ENCODE measurements at regions not wholly inside any gene's neighbourhood (a gene's known extent, or its start where the extent isn't known, plus 50 kb on each side); places are given as distances from the start of the nearest gene placed in this dataset.

DNA sequence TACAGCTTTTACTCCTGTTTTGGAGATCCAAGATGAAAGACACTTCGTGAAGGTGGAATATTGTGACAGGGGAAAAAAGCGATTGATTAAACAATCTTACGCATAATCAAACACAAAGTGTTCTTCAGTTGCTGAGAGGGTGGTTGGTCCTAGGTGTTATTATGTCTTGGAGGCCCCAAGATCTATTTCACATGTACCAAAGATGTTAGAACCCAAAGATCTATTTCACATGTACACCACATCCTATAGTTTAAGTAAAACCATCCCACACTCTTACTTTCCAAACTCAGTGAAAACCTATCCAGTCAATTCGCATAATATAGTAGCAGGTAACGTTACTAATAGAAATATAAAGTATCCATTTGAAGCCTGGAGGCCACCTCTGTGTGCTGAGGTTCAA is 242.6 kb upstream of the MAF start:
- Histone ChIP-seq H3K4me3 (replicated peaks in 1 of 3; ENCODE audit: insufficient read depth in 1 of 3, low read depth in 1 of 3, low read length in 3 of 3) (no peak overlapping the region), H3K9me1 (replicated peaks; ENCODE audit: control insufficient read depth, extremely low read depth, insufficient read depth, low read length) (no peaks in the 10 kb centered on the region), H2AFZ (ENCODE audit: low read depth, low read length) (no peak overlapping the region), H3K9ac (replicated peaks; ENCODE audit: extremely low read depth, insufficient read depth, low read length) (no peak overlapping the region), H3K9me3 (replicated peaks; ENCODE audit: control insufficient read depth, insufficient read depth, low read length) (peaks cover 4% of the 10 kb centered on the region), H4K20me1 (replicated peaks; ENCODE audit: control insufficient read depth, extremely low read depth, insufficient read depth, low read length) (no peaks in the 10 kb centered on the region), H3K27me3 (ENCODE audit: control insufficient read depth in 2 of 2, insufficient read depth in 2 of 2, low read length in 2 of 2) (no peaks in the 10 kb centered on the region), H3K27ac (ENCODE audit: insufficient read depth, low read depth, low read length) (no peak overlapping the region), H3K36me3 (ENCODE audit: control insufficient read depth in 2 of 2, extremely low read depth in 1 of 2, insufficient read depth in 2 of 2, low read length in 2 of 2) (no peaks in the 10 kb centered on the region), H3K4me2 (ENCODE audit: insufficient read depth, low read length) (no peak overlapping the region), H3K79me2 (ENCODE audit: control insufficient read depth, insufficient read depth, low read length) (no peaks in the 10 kb centered on the region), H3K4me1 (ENCODE audit: control insufficient read depth, extremely low read depth, insufficient read depth, low read length) (no peaks in the 10 kb centered on the region)
- dilution Hi-C loops (cut with MboI; ENCODE audit: extremely low pct_ligation_motif_present, low sequenced_read_pairs) (no loop called here), intact Hi-C loops (cut with micrococcal nuclease) (no loop called here)
- BruUV-seq (replicated peaks), result no TSS peak
- no peak for DNase-seq (ENCODE audit: low read depth, low spot score)
- no peak for FAIRE-seq
- POLR2A ChIA-PET, result no interaction called here
- CTCF ChIA-PET, result no interaction called here
- no peak for TF ChIP-seq POLR2A (IDR thresholded peaks at IDR 0.05; ENCODE audit: low read depth, low read length)
- no peak for TF ChIP-seq JUN (IDR thresholded peaks at IDR 0.05; ENCODE audit: borderline replicate concordance, insufficient read depth, insufficient read length, low read depth)
- TF ChIP-seq POLR2AphosphoS5 (IDR thresholded peaks at IDR 0.05; ENCODE audit: insufficient read depth, low read depth, low read length), result no peak
- TF ChIP-seq, protein P1, sequence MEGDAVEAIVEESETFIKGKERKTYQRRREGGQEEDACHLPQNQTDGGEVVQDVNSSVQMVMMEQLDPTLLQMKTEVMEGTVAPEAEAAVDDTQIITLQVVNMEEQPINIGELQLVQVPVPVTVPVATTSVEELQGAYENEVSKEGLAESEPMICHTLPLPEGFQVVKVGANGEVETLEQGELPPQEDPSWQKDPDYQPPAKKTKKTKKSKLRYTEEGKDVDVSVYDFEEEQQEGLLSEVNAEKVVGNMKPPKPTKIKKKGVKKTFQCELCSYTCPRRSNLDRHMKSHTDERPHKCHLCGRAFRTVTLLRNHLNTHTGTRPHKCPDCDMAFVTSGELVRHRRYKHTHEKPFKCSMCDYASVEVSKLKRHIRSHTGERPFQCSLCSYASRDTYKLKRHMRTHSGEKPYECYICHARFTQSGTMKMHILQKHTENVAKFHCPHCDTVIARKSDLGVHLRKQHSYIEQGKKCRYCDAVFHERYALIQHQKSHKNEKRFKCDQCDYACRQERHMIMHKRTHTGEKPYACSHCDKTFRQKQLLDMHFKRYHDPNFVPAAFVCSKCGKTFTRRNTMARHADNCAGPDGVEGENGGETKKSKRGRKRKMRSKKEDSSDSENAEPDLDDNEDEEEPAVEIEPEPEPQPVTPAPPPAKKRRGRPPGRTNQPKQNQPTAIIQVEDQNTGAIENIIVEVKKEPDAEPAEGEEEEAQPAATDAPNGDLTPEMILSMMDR (IDR thresholded peaks at IDR 0.05; ENCODE audit: extremely low read depth in 1 of 2, insufficient read depth in 1 of 2, low read depth in 1 of 2, low read length in 2 of 2), result no peak
- no peak for TF ChIP-seq EZH2 (IDR thresholded peaks at IDR 0.05; ENCODE audit: borderline replicate concordance, low read depth, low read length, severe bottlenecking)
- TF ChIP-seq MYC (IDR thresholded peaks at IDR 0.05; ENCODE audit: low read depth, low read length), result no peak
- TF ChIP-seq, protein P2, sequence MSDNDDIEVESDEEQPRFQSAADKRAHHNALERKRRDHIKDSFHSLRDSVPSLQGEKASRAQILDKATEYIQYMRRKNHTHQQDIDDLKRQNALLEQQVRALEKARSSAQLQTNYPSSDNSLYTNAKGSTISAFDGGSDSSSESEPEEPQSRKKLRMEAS (IDR thresholded peaks at IDR 0.05; ENCODE audit: insufficient read depth, insufficient read length), result no peak
- TF ChIP-seq FOS (IDR thresholded peaks at IDR 0.05; ENCODE audit: borderline replicate concordance, insufficient read depth, low read length), result no peak
- no peak for TF ChIP-seq GATA2 (IDR thresholded peaks at IDR 0.05; ENCODE audit: insufficient read depth, insufficient read length, low read depth, low read length)

All from endothelial cell of umbilical vein (primary cell).